GM18502 (cell line): ENCODE measurements at regions not wholly inside any gene's neighbourhood (a gene's known extent, or its start where the extent isn't known, plus 50 kb on each side); places are given as distances from the start of the nearest gene placed in this dataset.
"Not testable (repeated sequence)": the region's sequence is repeated elsewhere in the genome, so short reads cannot be mapped to it uniquely, and the experiment has no call there.

Experiments used
- ATAC-seq: cut with Tn5 transposase; IDR thresholded peaks from one replicate; pipeline ENCODE4 v1.9.1; 2021; ENCODE audit warnings: mild to moderate bottlenecking; ENCODE audit not compliant: unreplicated experiment, poor library complexity

- ATAC-seq = no peak
Observed at GRCh38 chr7:92925876-92926696, 89.7 kb upstream of the CDK6 start.

GRCh38 chr7:92924800-92925199 is 88.4 kb upstream of the CDK6 start:
- ATAC-seq = no peak

- ATAC-seq = no peak
Observed at GRCh38 chr7:92917230-92917629, 80.9 kb upstream of the CDK6 start.

GRCh38 chr7:92916770-92917224 is 80.4 kb upstream of the CDK6 start:
- no peak for ATAC-seq

- ATAC-seq = no peak
Observed at GRCh38 chr7:92915348-92915747, 79.0 kb upstream of the CDK6 start.

- no peak for ATAC-seq
Observed at GRCh38 chr7:92914645-92915044, 78.3 kb upstream of the CDK6 start.

GRCh38 chr7:92913849-92914248 is 77.5 kb upstream of the CDK6 start:
- no peak for ATAC-seq

GRCh38 chr7:92910976-92911375 is 74.6 kb upstream of the CDK6 start:
- ATAC-seq = no peak

GRCh38 chr7:92909686-92910475 is 73.5 kb upstream of the CDK6 start:
- ATAC-seq = no peak

GRCh38 chr7:92904244-92905131 is 68.1 kb upstream of the CDK6 start:
- peak; percentile 99 for ATAC-seq

- no peak for ATAC-seq
Observed at GRCh38 chr7:92898798-92899197, 62.4 kb upstream of the CDK6 start.

- ATAC-seq = not testable (repeated sequence)
Observed at GRCh38 chr7:92894857-92895256, 58.5 kb upstream of the CDK6 start.

GRCh38 chr7:92889081-92889480 is 52.7 kb upstream of the CDK6 start:
- no peak for ATAC-seq
